ENCODE measurements at regions not wholly inside any gene's neighbourhood (a gene's known extent, or its start where the extent isn't known, plus 50 kb on each side); places are given as distances from the start of the nearest gene placed in this dataset.

DNA sequence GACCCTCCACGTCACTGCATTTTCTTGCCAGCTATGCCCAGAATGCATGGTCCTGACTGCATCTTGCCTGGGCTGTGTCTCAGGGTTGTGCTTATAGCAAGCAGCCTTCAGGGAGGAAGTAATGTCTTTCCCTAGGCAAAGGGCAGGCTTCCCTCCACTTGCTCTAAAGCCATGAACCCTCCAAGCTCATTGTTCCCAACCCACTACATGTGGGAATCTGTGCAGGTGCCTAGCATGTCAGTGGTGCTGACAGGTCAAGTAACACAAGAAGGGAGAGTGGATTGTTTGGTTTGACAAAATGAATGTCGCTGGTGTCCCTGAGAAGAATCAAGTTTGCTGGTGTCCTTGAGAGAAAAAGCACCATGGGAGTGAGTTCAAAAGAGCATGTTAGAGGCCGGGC lies 53.9 kb upstream of the UCN3 start:
- no peak for DNase-seq (ENCODE audit: low read depth)

DNA sequence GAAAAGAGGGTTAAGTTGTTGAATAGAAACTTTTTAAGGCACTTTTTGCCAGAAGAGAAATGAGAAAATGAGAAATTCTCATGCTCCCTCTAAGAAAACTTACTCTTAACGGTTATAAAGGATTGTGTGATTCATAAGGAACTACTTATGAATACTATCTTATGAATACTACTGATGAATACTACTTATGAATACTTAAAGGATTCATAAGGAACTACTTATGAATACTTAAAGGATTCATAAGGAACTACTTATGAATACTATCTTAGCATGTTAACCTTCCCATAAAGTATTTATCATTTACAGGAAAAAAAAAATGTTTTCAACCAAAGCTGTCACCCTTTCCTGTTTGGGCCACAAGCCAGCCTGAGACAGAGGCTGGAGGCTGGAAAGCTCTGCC lies 53.1 kb upstream of the UCN3 start:
- DNase-seq (ENCODE audit: low read depth), result no peak

DNA sequence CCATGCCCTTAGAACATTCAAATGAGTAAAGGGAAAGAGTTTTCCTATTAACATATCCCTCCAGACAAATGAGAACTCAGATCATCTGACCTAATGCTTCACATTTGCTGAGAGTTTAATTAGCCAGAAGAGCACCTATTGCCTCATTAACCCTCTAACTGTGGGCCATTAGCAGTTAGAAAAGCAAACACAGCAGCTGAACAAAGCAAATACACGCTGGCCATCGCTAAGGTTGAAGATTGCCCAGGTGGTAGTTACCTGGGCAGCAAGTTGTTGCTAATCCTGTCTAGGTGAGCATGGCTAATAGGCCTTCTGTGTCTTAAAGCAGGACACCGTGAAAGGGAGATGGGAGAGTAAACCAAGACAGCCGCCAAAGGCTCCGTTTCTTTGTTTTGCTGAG lies 49.9 kb upstream of the UCN3 start:
- DNase-seq (ENCODE audit: low read depth), result no peak

Measured in activated T-cell treated with anti-CD3 and anti-CD28 coated beads for 1 hour (primary cell).